ENCODE measurements at regions not wholly inside any gene's neighbourhood (a gene's known extent, or its start where the extent isn't known, plus 50 kb on each side); places are given as distances from the start of the nearest gene placed in this dataset.

DNA sequence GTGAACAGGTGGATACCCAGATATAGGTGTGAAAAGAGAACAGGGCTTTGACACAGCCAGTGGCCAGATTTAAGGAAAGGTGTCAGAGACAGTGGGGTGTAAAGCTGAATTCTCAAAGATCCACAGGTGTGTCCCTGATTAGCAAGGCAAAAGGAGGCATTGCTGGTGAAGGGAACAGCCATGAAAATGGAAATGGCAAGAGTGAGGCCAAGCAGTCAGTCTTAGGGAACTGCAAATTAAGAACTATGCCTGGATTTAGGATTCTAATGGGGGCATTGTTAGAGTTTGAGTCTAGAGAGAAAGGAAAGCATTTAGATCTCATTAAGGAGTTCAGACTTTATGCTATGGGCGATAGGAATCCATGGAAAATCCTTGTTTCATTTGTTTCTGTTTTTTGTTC, 789.2 kb downstream of the MAFB start:
- peaks cover 3% of the 10 kb centered on the region for H3K27me3 Mint-ChIP-seq
- H3K9me3 Mint-ChIP-seq: no peaks in the 10 kb centered on the region
- ATAC-seq (ENCODE audit: low read depth): no peak
- no peak overlapping the region for H3K27ac Mint-ChIP-seq
- no peaks in the 10 kb centered on the region for H3K4me1 Mint-ChIP-seq
- no peaks in the 10 kb centered on the region for H3K36me3 Mint-ChIP-seq
- DNase-seq (ENCODE audit: low spot score in 2 of 2): no peak
- H3K4me3 Mint-ChIP-seq: no peak overlapping the region

GRCh38 chr20:39898467-39898852, 790.6 kb downstream of the MAFB start:
- Mint-ChIP-seq H3K4me1 (no peaks in the 10 kb centered on the region), H3K36me3 (no peaks in the 10 kb centered on the region), H3K27ac (no peak overlapping the region), H3K27me3 (peaks cover 5% of the 10 kb centered on the region), H3K9me3 (no peaks in the 10 kb centered on the region), H3K4me3 (no peak overlapping the region)
- DNase-seq (ENCODE audit: low spot score in 2 of 2) (no peak), ATAC-seq (ENCODE audit: low read depth) (no peak)

- ATAC-seq (ENCODE audit: low read depth): no peak
Observed at GRCh38 chr20:39897781-39898466, 791.1 kb downstream of the MAFB start.

GRCh38 chr20:39897058-39897457, 792.0 kb downstream of the MAFB start:
- no peaks in the 10 kb centered on the region for H3K9me3 Mint-ChIP-seq
- no peak for DNase-seq (ENCODE audit: low spot score in 2 of 2)
- peaks cover 5% of the 10 kb centered on the region for H3K27me3 Mint-ChIP-seq
- no peak overlapping the region for H3K27ac Mint-ChIP-seq
- H3K4me3 Mint-ChIP-seq: no peak overlapping the region
- no peak for ATAC-seq (ENCODE audit: low read depth)
- H3K4me1 Mint-ChIP-seq: no peaks in the 10 kb centered on the region
- no peaks in the 10 kb centered on the region for H3K36me3 Mint-ChIP-seq

More at GRCh38 chr20:39897781-39898466, 791.1 kb downstream of the MAFB start:
- Mint-ChIP-seq H3K4me3 (no peak overlapping the region), H3K9me3 (no peaks in the 10 kb centered on the region), H3K4me1 (no peaks in the 10 kb centered on the region), H3K27ac (no peak overlapping the region), H3K36me3 (no peaks in the 10 kb centered on the region), H3K27me3 (peaks cover 5% of the 10 kb centered on the region)
- DNase-seq (ENCODE audit: low spot score in 2 of 2): no peak

GRCh38 chr20:39894067-39894466, 795.0 kb downstream of the MAFB start:
- ATAC-seq (ENCODE audit: low read depth) (no peak), DNase-seq (ENCODE audit: low spot score in 2 of 2) (no peak)
- no peaks in the 10 kb centered on the region for H3K9me3 Mint-ChIP-seq
- no peak overlapping the region for H3K27ac Mint-ChIP-seq
- H3K4me3 Mint-ChIP-seq: no peak overlapping the region
- H3K27me3 Mint-ChIP-seq: peaks cover 5% of the 10 kb centered on the region
- H3K36me3 Mint-ChIP-seq: no peaks in the 10 kb centered on the region
- H3K4me1 Mint-ChIP-seq: no peaks in the 10 kb centered on the region

- H3K27me3 Mint-ChIP-seq: peaks cover 5% of the 10 kb centered on the region
- H3K4me3 Mint-ChIP-seq: no peak overlapping the region
- DNase-seq (ENCODE audit: low spot score in 2 of 2): no peak
- no peaks in the 10 kb centered on the region for H3K36me3 Mint-ChIP-seq
- ATAC-seq (ENCODE audit: low read depth): no peak
- H3K9me3 Mint-ChIP-seq: no peaks in the 10 kb centered on the region
- H3K4me1 Mint-ChIP-seq: no peaks in the 10 kb centered on the region
- H3K27ac Mint-ChIP-seq: no peak overlapping the region
Observed at GRCh38 chr20:39893003-39893685, 795.9 kb downstream of the MAFB start.

GRCh38 chr20:39890697-39891096, 798.3 kb downstream of the MAFB start:
- Mint-ChIP-seq H3K4me3 (no peak overlapping the region), H3K4me1 (peaks cover 4% of the 10 kb centered on the region), H3K27ac (no peak overlapping the region), H3K27me3 (peaks cover 2% of the 10 kb centered on the region), H3K9me3 (no peaks in the 10 kb centered on the region), H3K36me3 (no peaks in the 10 kb centered on the region)
- no peak for ATAC-seq (ENCODE audit: low read depth)
- no peak for DNase-seq (ENCODE audit: low spot score in 2 of 2)

DNA sequence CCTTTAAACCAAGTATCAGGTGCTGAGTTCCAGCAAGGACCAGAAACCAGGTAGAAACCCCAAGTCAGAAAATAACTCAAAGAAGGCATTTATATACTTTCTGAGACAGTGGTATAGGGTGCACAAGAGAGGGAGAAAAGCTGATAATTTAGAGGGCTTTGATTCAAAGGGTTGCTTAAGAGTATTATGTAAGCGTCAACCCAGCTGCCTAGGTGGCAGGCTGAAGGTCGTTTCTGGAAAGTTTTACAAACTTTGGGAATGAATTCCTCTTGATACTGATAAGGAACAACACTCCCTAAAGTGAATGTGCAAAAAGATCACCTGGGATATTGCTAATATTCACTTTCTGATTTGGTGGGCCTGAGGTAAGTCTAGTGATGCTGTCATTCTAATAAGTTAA, 800.7 kb downstream of the MAFB start:
- DNase-seq (ENCODE audit: low spot score in 2 of 2) (no peak), ATAC-seq (ENCODE audit: low read depth) (no peak)
- Mint-ChIP-seq H3K36me3 (no peaks in the 10 kb centered on the region), H3K9me3 (no peaks in the 10 kb centered on the region), H3K4me1 (peaks cover 4% of the 10 kb centered on the region), H3K27me3 (no peaks in the 10 kb centered on the region), H3K27ac (no peak overlapping the region), H3K4me3 (no peak overlapping the region)

GRCh38 chr20:39886650-39887190, 802.3 kb downstream of the MAFB start:
- Mint-ChIP-seq H3K9me3 (no peaks in the 10 kb centered on the region), H3K4me1 (peaks cover 4% of the 10 kb centered on the region), H3K27ac (no peak overlapping the region), H3K36me3 (no peaks in the 10 kb centered on the region), H3K27me3 (no peaks in the 10 kb centered on the region), H3K4me3 (no peak overlapping the region)
- DNase-seq (ENCODE audit: low spot score in 2 of 2) (no peak), ATAC-seq (ENCODE audit: low read depth) (no peak)

- peaks cover 4% of the 10 kb centered on the region for H3K4me1 Mint-ChIP-seq
- DNase-seq (ENCODE audit: low spot score in 2 of 2): peak in 1 of 2 donors; percentile 15
- H3K9me3 Mint-ChIP-seq: no peaks in the 10 kb centered on the region
- no peaks in the 10 kb centered on the region for H3K36me3 Mint-ChIP-seq
- ATAC-seq (ENCODE audit: low read depth): peak; percentile 29
- H3K4me3 Mint-ChIP-seq: no peak overlapping the region
- no peaks in the 10 kb centered on the region for H3K27me3 Mint-ChIP-seq
- H3K27ac Mint-ChIP-seq: no peak overlapping the region
Observed at GRCh38 chr20:39885975-39886649, 802.9 kb downstream of the MAFB start.

GRCh38 chr20:39882806-39883205, 806.2 kb downstream of the MAFB start:
- DNase-seq (ENCODE audit: low spot score in 2 of 2) (no peak), ATAC-seq (ENCODE audit: low read depth) (no peak)
- Mint-ChIP-seq H3K4me1 (peaks cover 4% of the 10 kb centered on the region), H3K27me3 (no peaks in the 10 kb centered on the region), H3K27ac (no peak overlapping the region), H3K4me3 (no peak overlapping the region), H3K36me3 (no peaks in the 10 kb centered on the region), H3K9me3 (no peaks in the 10 kb centered on the region)

DNA sequence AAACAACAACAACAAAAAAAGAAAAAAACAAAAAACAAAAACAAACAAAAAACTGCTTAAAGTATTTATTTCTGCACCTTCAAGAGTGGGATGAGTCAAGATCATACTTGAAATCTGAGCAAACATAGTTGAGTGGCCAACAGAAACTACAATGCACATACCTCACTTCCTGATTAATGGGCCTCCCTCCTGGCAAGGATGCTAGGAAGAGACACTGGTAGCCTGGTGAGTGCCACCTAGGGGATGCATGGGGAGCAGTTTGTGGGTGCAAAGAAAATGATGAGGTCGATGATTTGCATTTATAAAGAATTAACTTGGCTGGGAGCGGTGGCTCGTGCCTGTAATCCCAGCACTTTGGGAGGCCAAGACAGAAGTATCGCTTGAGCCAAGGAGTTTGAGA, 808.1 kb downstream of the MAFB start:
- no peaks in the 10 kb centered on the region for H3K4me1 Mint-ChIP-seq
- H3K27ac Mint-ChIP-seq: no peak overlapping the region
- no peaks in the 10 kb centered on the region for H3K9me3 Mint-ChIP-seq
- no peaks in the 10 kb centered on the region for H3K27me3 Mint-ChIP-seq
- no peaks in the 10 kb centered on the region for H3K36me3 Mint-ChIP-seq
- no peak overlapping the region for H3K4me3 Mint-ChIP-seq
- ATAC-seq (ENCODE audit: low read depth): no peak
- DNase-seq (ENCODE audit: low spot score in 2 of 2): no peak

- DNase-seq (ENCODE audit: low spot score in 2 of 2) (no peak), ATAC-seq (ENCODE audit: low read depth) (no peak)
- Mint-ChIP-seq H3K27ac (no peak overlapping the region), H3K4me1 (no peaks in the 10 kb centered on the region), H3K27me3 (no peaks in the 10 kb centered on the region), H3K4me3 (no peak overlapping the region), H3K9me3 (no peaks in the 10 kb centered on the region), H3K36me3 (no peaks in the 10 kb centered on the region)
Observed at GRCh38 chr20:39879296-39879695, 809.7 kb downstream of the MAFB start.

DNA sequence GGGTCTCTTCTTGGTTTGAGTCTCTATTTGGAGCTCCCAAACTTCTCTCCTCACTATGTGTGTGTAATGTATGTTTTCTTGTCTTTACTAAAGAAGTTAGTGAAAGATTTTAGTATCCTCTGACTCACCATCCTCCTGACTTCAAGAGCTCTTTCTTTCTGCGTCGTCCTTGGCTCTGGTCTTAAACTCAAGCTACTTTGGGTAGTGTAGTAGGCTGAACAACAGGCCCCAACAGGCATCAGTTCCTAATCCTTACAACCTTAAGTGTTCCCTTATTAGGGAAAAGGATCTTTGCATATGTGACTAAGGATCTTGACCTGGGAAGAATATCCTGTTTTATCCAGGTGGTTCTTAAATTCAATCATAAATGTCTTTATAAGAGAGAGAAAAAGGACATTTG, 810.2 kb downstream of the MAFB start:
- H3K9me3 Mint-ChIP-seq: no peaks in the 10 kb centered on the region
- peaks cover 4% of the 10 kb centered on the region for H3K4me1 Mint-ChIP-seq
- no peaks in the 10 kb centered on the region for H3K27me3 Mint-ChIP-seq
- no peak for ATAC-seq (ENCODE audit: low read depth)
- DNase-seq (ENCODE audit: low spot score in 2 of 2): no peak
- H3K4me3 Mint-ChIP-seq: no peak overlapping the region
- H3K36me3 Mint-ChIP-seq: no peaks in the 10 kb centered on the region
- H3K27ac Mint-ChIP-seq: no peak overlapping the region

Measured in memory B cell (primary cell).